HepG2 (cell line): ENCODE measurements at regions not wholly inside any gene's neighbourhood (a gene's known extent, or its start where the extent isn't known, plus 50 kb on each side); places are given as distances from the start of the nearest gene placed in this dataset.

Experiments
- ATAC-seq: fragments of 200-7000 bp; cut with Tn5 transposase; 3 replicates; pipeline ENCODE4 v1.9.1; 2020; ENCODE audit warnings: mild to moderate bottlenecking, moderate library complexity
- BruUV-seq: library from RNA; stranded (reverse); fragments of 400-500 nt; replicated peaks from 2 replicates; lab custom pipeline; 2021; lab: Mats Ljungman, UMichigan
- CTCF ChIA-PET: fragments of 300-600 bp; formaldehyde crosslinking; extraction: SDS; loops from one replicate; lab custom pipeline; 2021; ENCODE audit warnings: low total read pairs, inconsistent platforms, low intra/inter-chr PET ratio; lab: Yijun Ruan, JAX
- POLR2A ChIA-PET: fragments of 350-600 bp; sonication (Branson Sonifier 250); formaldehyde crosslinking; loops from one replicate; lab custom pipeline; 2020; ENCODE audit warnings: antibody characterized with exemption, inconsistent platforms; lab: Yijun Ruan, JAX
- DNase-seq: peaks from one replicate; pipeline ENCODE4 v3.0.0-alpha.2; 2015; ENCODE audit warnings: low spot score
- FAIRE-seq: peaks from 3 replicates; lab custom pipeline; 2011; peaks lifted over from hg19 to GRCh38; lab: Jason Lieb, UNC
- H2AFZ ChIP-seq: one replicate; pipeline ENCODE4 v1.6.1; 2011; ENCODE audit warnings: low read length, inconsistent platforms
- H3K27ac ChIP-seq: fragments of 300-600 bp; 3 replicates; pipeline ENCODE4 v1.8.0; 2011; ENCODE audit warnings: mixed run types, mild to moderate bottlenecking, mixed read lengths, low read length, inconsistent platforms; ENCODE audit not compliant: insufficient read depth; ENCODE audit errors: extremely low read length
- H3K27me3 ChIP-seq, 2 experiments: fragments of 200-600 bp in 1 of 2; 2 replicates in 1 of 2; 3 replicates in 1 of 2; pipeline versions ENCODE4 v1.6.0 to v1.8.0; 2011; ENCODE audit warnings: low read length in 2 of 2, mild to moderate bottlenecking in 2 of 2, moderate library complexity in 2 of 2, inconsistent platforms in 1 of 2; ENCODE audit not compliant: insufficient read depth in 2 of 2, control insufficient read depth in 1 of 2
- H3K36me3 ChIP-seq, 2 experiments: fragments of 200-600 bp in 1 of 2; replicated peaks in 1 of 2; 2 replicates in 1 of 2; 3 replicates in 1 of 2; pipeline versions ENCODE4 v1.5.1 to v1.8.0; 2011; ENCODE audit warnings: low read length in 2 of 2, inconsistent platforms in 1 of 2; ENCODE audit not compliant: insufficient read depth in 2 of 2, control insufficient read depth in 1 of 2
- H3K4me1 ChIP-seq: 2 replicates; pipeline ENCODE4 v1.5.1; 2012; ENCODE audit warnings: low read length, inconsistent platforms; ENCODE audit not compliant: insufficient read depth
- H3K4me2 ChIP-seq: 2 replicates; pipeline ENCODE4 v1.6.0; 2011; ENCODE audit warnings: low read depth, low read length, inconsistent platforms
- H3K4me3 ChIP-seq, 3 experiments: fragments of 200-600 bp in 1 of 3; sonication (generic), shearing (Covaris generic) in 1 of 3; replicated peaks in 1 of 3; 2 replicates each; pipeline ENCODE4 v1.5.1; 2011 to 2016; ENCODE audit warnings: low read length in 3 of 3, inconsistent platforms in 2 of 3, low read depth in 2 of 3, mild to moderate bottlenecking in 2 of 3, control low read depth in 1 of 3, mixed read lengths in 1 of 3; ENCODE audit not compliant: insufficient read depth in 1 of 3
- H3K79me2 ChIP-seq: one replicate; pipeline ENCODE4 v1.6.1; 2011; ENCODE audit warnings: low read length, inconsistent platforms; ENCODE audit not compliant: insufficient read depth
- H3K9ac ChIP-seq: 2 replicates; pipeline ENCODE4 v1.6.0; 2011; ENCODE audit warnings: mild to moderate bottlenecking, low read depth, low read length, inconsistent platforms; ENCODE audit not compliant: insufficient read depth
- H3K9me3 ChIP-seq: 2 replicates; pipeline ENCODE4 v1.5.1; 2012; ENCODE audit warnings: mild to moderate bottlenecking, low read length
- H4K20me1 ChIP-seq: 2 replicates; pipeline ENCODE4 v1.6.0; 2011; ENCODE audit warnings: inconsistent platforms, mild to moderate bottlenecking, low read length, moderate library complexity; ENCODE audit not compliant: insufficient read depth
- ARHGAP35 ChIP-seq: sonication (generic); formaldehyde crosslinking; IDR thresholded peaks from 2 replicates; pipeline ENCODE4 v1.9.0; 2022; ENCODE audit warnings: mild to moderate bottlenecking, inconsistent platforms, moderate library complexity, missing genetic modification reagents, borderline replicate concordance
- NFE2 ChIP-seq: sonication (generic); formaldehyde crosslinking; IDR thresholded peaks from 2 replicates; pipeline ENCODE4 v1.4.0; 2020; ENCODE audit warnings: missing genetic modification reagents
- NR1H2 ChIP-seq: sonication (generic); formaldehyde crosslinking; IDR thresholded peaks from 2 replicates; pipeline ENCODE4 v1.8.1; 2022; ENCODE audit warnings: low read depth, missing genetic modification reagents, borderline replicate concordance
- NR3C1 ChIP-seq: sonication (generic); formaldehyde crosslinking; IDR thresholded peaks from 2 replicates; pipeline ENCODE4 v1.4.0; 2020; ENCODE audit warnings: missing genetic modification reagents
- RBAK ChIP-seq: sonication (generic); formaldehyde crosslinking; IDR thresholded peaks from 2 replicates; pipeline ENCODE4 v1.5.1; 2020; ENCODE audit warnings: mild to moderate bottlenecking, missing genetic modification reagents
- SKI ChIP-seq: fragments of 450-650 bp; IDR thresholded peaks from one replicate; pipeline ENCODE4 v1.6.1; 2018; ENCODE audit warnings: mild to moderate bottlenecking; ENCODE audit not compliant: partially characterized antibody
- SRSF9 ChIP-seq: fragments of 200-400 bp; formaldehyde crosslinking; IDR thresholded peaks from 2 replicates; pipeline ENCODE4 v1.6.1; 2018; ENCODE audit warnings: borderline replicate concordance, mild to moderate bottlenecking, low read depth, low read length; ENCODE audit not compliant: insufficient read depth, poor library complexity, severe bottlenecking
- TEAD2 ChIP-seq: sonication (generic); formaldehyde crosslinking; IDR thresholded peaks from 2 replicates; pipeline ENCODE4 v1.9.0; 2021; ENCODE audit warnings: missing genetic modification reagents
- ZFP36L2 ChIP-seq: sonication (generic); formaldehyde crosslinking; IDR thresholded peaks from 2 replicates; pipeline ENCODE4 v1.4.0; 2020; ENCODE audit warnings: missing genetic modification reagents
- WGBS: methylation state at CpG from one replicate; pipeline ENCODE4 v1.1.6; 2017; ENCODE audit warnings: low lambda C conversion rate; 5-methylcytosine and 5-hydroxymethylcytosine counted together
- in situ Hi-C: cut with HindIII; loops from 2 replicates; pipeline ENCODE4 v1.10.0; 2017; ENCODE audit warnings: low pct_unique_long_range_greater_than_20kb; ENCODE audit not compliant: extremely low pct_ligation_motif_present
- intact Hi-C: fragments of 100-400 bp; cut with micrococcal nuclease; formaldehyde crosslinking; loops from one replicate; pipeline ENCODE4 v1.10.0; 2022; ENCODE audit not compliant: unreplicated experiment
- TF ChIP-seq, protein P1 (sequence below): sonication (generic); formaldehyde crosslinking; IDR thresholded peaks from 2 replicates; pipeline ENCODE4; 2020; ENCODE audit warnings: missing genetic modification reagents, mild to moderate bottlenecking, borderline replicate concordance
- TF ChIP-seq, protein P2 (sequence below): sonication (generic); formaldehyde crosslinking; IDR thresholded peaks from 2 replicates; pipeline ENCODE4 v1.8.0; 2023; ENCODE audit warnings: mild to moderate bottlenecking, missing genetic modification reagents
- TF ChIP-seq, protein P3 (sequence below): sonication (generic); formaldehyde crosslinking; IDR thresholded peaks from 2 replicates; pipeline ENCODE4 v1.4.0; 2020; ENCODE audit warnings: missing genetic modification reagents, mild to moderate bottlenecking, borderline replicate concordance

DNA sequence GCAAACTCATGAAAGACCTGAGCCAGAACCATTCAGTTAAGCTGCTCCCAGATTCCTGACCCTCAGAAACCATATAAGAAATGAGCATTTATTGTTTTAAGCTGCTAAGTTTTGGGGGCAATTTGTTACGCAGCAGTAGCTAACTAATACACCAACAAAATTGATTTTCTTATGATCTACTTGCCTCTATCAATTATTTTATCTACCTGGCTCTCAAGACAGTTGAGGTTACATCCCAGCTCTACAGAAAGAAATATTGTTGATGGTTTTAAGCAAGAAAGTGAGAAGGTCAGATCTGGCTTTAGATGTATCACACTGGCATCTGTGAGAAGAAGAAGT is 103.1 kb upstream of the MDM1 start:
- ChIA-PET POLR2A (no interaction called here), CTCF (no interaction called here)
- DNase-seq: no peak
- no peaks in the 10 kb centered on the region for H3K79me2 ChIP-seq
- H3K27me3 ChIP-seq: no peaks in the 10 kb centered on the region
- no peak overlapping the region for H3K9ac ChIP-seq
- 70% methylated on average over 1 of the region's 1 CpG for WGBS
- intact Hi-C loops (no loop called here), in situ Hi-C loops (no loop called here)
- 0 out of 2 replicates have a peak, but pooled peaks cover 7% of the 10 kb centered on the region for H3K9me3 ChIP-seq
- no TSS peak for BruUV-seq
- no peaks in the 10 kb centered on the region for H3K36me3 ChIP-seq
- no peaks in the 10 kb centered on the region for H3K4me1 ChIP-seq
- no peaks in the 10 kb centered on the region for H4K20me1 ChIP-seq
- TF ChIP-seq RBAK (CRISPR knock-in tag) (0 out of 2 replicates have a peak, but pooled peaks have one; percentile 23), TEAD2 (CRISPR knock-in tag) (no peak), NR1H2 (CRISPR knock-in tag) (no peak)
- ATAC-seq: no peak
- H3K4me3 ChIP-seq: no peak overlapping the region
- no peak overlapping the region for H3K27ac ChIP-seq
- FAIRE-seq: no peak
- no peak overlapping the region for H2AFZ ChIP-seq
- no peak overlapping the region for H3K4me2 ChIP-seq

DNA sequence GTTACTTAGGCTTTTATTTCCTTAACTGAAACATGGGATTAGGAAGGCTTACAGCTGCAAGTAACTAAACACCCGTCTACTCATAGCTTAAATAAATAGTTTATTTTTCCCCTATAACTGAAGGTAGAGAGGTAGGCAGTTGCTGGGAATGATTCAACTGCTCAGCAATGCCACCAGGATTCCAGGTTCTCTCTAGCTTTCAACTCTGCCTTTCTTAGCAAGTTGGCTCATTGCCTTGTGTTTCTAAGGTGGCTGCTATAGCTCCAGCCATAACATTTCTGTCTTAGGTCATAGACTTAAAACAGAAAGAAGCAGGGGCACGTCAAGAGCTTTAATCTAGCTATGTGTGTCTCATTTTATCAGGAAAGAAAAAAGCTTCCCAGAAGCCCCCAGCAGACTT is 103.7 kb upstream of the MDM1 start:
- ATAC-seq: no peak
- DNase-seq: no peak
- H2AFZ ChIP-seq: no peak overlapping the region
- H3K9ac ChIP-seq: no peak overlapping the region
- H3K4me3 ChIP-seq: no peak overlapping the region
- no peaks in the 10 kb centered on the region for H3K79me2 ChIP-seq
- H3K27me3 ChIP-seq: no peaks in the 10 kb centered on the region
- in situ Hi-C loops: no loop called here
- no peak overlapping the region for H3K27ac ChIP-seq
- H3K36me3 ChIP-seq: no peaks in the 10 kb centered on the region
- ChIA-PET POLR2A (no interaction called here), CTCF (no interaction called here)
- BruUV-seq: no TSS peak
- no peaks in the 10 kb centered on the region for H4K20me1 ChIP-seq
- 38% methylated on average over 2 of the region's 2 CpGs for WGBS
- FAIRE-seq: no peak
- intact Hi-C loops: no loop called here
- H3K4me2 ChIP-seq: no peak overlapping the region
- H3K4me1 ChIP-seq: no peaks in the 10 kb centered on the region
- 0 out of 2 replicates have a peak, but pooled peaks cover 7% of the 10 kb centered on the region for H3K9me3 ChIP-seq
- TF ChIP-seq SRSF9: no peak
- TF ChIP-seq NFE2: no peak
- TF ChIP-seq, protein P1, sequence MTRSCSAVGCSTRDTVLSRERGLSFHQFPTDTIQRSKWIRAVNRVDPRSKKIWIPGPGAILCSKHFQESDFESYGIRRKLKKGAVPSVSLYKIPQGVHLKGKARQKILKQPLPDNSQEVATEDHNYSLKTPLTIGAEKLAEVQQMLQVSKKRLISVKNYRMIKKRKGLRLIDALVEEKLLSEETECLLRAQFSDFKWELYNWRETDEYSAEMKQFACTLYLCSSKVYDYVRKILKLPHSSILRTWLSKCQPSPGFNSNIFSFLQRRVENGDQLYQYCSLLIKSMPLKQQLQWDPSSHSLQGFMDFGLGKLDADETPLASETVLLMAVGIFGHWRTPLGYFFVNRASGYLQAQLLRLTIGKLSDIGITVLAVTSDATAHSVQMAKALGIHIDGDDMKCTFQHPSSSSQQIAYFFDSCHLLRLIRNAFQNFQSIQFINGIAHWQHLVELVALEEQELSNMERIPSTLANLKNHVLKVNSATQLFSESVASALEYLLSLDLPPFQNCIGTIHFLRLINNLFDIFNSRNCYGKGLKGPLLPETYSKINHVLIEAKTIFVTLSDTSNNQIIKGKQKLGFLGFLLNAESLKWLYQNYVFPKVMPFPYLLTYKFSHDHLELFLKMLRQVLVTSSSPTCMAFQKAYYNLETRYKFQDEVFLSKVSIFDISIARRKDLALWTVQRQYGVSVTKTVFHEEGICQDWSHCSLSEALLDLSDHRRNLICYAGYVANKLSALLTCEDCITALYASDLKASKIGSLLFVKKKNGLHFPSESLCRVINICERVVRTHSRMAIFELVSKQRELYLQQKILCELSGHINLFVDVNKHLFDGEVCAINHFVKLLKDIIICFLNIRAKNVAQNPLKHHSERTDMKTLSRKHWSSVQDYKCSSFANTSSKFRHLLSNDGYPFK (CRISPR knock-in tag): no peak
- TF ChIP-seq, protein P2, sequence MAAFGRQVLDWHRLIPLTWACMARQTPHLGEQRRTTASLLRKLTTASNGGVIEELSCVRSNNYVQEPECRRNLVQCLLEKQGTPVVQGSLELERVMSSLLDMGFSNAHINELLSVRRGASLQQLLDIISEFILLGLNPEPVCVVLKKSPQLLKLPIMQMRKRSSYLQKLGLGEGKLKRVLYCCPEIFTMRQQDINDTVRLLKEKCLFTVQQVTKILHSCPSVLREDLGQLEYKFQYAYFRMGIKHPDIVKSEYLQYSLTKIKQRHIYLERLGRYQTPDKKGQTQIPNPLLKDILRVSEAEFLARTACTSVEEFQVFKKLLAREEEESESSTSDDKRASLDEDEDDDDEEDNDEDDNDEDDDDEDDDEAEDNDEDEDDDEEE (CRISPR knock-in tag): no peak
- TF ChIP-seq, protein P3, sequence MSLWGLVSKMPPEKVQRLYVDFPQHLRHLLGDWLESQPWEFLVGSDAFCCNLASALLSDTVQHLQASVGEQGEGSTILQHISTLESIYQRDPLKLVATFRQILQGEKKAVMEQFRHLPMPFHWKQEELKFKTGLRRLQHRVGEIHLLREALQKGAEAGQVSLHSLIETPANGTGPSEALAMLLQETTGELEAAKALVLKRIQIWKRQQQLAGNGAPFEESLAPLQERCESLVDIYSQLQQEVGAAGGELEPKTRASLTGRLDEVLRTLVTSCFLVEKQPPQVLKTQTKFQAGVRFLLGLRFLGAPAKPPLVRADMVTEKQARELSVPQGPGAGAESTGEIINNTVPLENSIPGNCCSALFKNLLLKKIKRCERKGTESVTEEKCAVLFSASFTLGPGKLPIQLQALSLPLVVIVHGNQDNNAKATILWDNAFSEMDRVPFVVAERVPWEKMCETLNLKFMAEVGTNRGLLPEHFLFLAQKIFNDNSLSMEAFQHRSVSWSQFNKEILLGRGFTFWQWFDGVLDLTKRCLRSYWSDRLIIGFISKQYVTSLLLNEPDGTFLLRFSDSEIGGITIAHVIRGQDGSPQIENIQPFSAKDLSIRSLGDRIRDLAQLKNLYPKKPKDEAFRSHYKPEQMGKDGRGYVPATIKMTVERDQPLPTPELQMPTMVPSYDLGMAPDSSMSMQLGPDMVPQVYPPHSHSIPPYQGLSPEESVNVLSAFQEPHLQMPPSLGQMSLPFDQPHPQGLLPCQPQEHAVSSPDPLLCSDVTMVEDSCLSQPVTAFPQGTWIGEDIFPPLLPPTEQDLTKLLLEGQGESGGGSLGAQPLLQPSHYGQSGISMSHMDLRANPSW (CRISPR knock-in tag): no peak
- no peak for TF ChIP-seq SKI
- TF ChIP-seq ARHGAP35 (CRISPR knock-in tag): no peak
- TF ChIP-seq NR3C1: no peak
- no peak for TF ChIP-seq ZFP36L2 (CRISPR knock-in tag)
